Stomach (tissue), 8 donors: ENCODE measurements at regions not wholly inside any gene's neighbourhood (a gene's known extent, or its start where the extent isn't known, plus 50 kb on each side); places are given as distances from the start of the nearest gene placed in this dataset.

ENCODE experiments used
- DNase-seq, 2 donors: peaks; one replicate each; pipeline versions ENCODE4 v3.0.0 to v3.0.0-alpha.2; 2013 to 2019
- H3K27ac ChIP-seq, 5 donors: fragments of 200-600 bp in 4 of 5; sonication (generic) in 4 of 5; one replicate each; pipeline ENCODE4 v1.5.1; 2013 to 2019; ENCODE audit warnings: mild to moderate bottlenecking in 1 of 5, moderate library complexity in 1 of 5
- H3K27me3 ChIP-seq, 3 donors: fragments of 200-600 bp; sonication (generic); one replicate each; pipeline ENCODE4 v1.5.1; 2017 to 2019; ENCODE audit warnings: mixed run types in 1 of 3
- H3K36me3 ChIP-seq, 4 donors: fragments of 200-600 bp; sonication (generic); 1 replicate in 3 of 4; 2 replicates in 1 of 4; pipeline ENCODE4 v1.5.1; 2016 to 2019
- H3K4me1 ChIP-seq, 4 donors: fragments of 200-600 bp; sonication (generic); one replicate each; pipeline ENCODE4 v1.5.1; 2016 to 2019
- H3K4me3 ChIP-seq, 4 donors: fragments of 200-600 bp; sonication (generic) in 3 of 4; one replicate each; pipeline ENCODE4 v1.5.1; 2016 to 2019; ENCODE audit warnings: mild to moderate bottlenecking in 1 of 4
- H3K9me3 ChIP-seq, 4 donors: fragments of 200-600 bp; sonication (generic); one replicate each; pipeline ENCODE4 v1.5.1; 2016 to 2019
- CTCF ChIP-seq, 7 experiments: fragments of 450-650 bp in 4 of 7; fragments of 200-600 bp in 3 of 7; sonication (generic) in 3 of 7; IDR thresholded peaks; one replicate each; pipeline ENCODE4 v1.5.1; 2016 to 2019; ENCODE audit warnings: antibody characterized with exemption in 7 of 7, control low read depth in 2 of 7, mild to moderate bottlenecking in 1 of 7
- EP300 ChIP-seq: sonication (generic); formaldehyde crosslinking; IDR thresholded peaks from one replicate; pipeline ENCODE4 v1.6.1; 2017; ENCODE audit warnings: antibody characterized with exemption
- POLR2A ChIP-seq, 4 donors: fragments of 450-650 bp; IDR thresholded peaks; one replicate each; pipeline ENCODE4 v1.6.1; 2016; ENCODE audit warnings: antibody characterized with exemption in 4 of 4, control low read depth in 2 of 4, mild to moderate bottlenecking in 1 of 4, moderate library complexity in 1 of 4
- POLR2AphosphoS5 ChIP-seq, 3 donors: sonication (generic); formaldehyde crosslinking; IDR thresholded peaks; one replicate each; pipeline ENCODE4 v1.6.1; 2016; ENCODE audit warnings: antibody characterized with exemption in 3 of 3
- WGBS, 5 donors: extraction: QIAGEN DNeasy Blood & Tissue Kit in 3 of 5; methylation state at CpG; one replicate each; pipeline versions ENCODE4 v1.1.5 to v1.1.7; 2013 to 2018; 5-methylcytosine and 5-hydroxymethylcytosine counted together
- intact Hi-C: fragments of 100-400 bp; cut with DNase I; formaldehyde crosslinking; loops from one replicate; pipeline ENCODE4 v1.15.1; 2023; ENCODE audit warnings: low total_unique reads
- donor health status: healthy with polysubstance abuse.
- donor health status: Bipolar disorder and iron deficiency.
- donor health status: healthy.

- no peak overlapping the region for H3K4me3 ChIP-seq
- no peaks in the 10 kb centered on the region for H3K27me3 ChIP-seq
- no peaks in the 10 kb centered on the region for H3K36me3 ChIP-seq
- H3K9me3 ChIP-seq, result peaks cover 0 to 5% (median 0%) of the 10 kb centered on the region in 4 donors
- H3K27ac ChIP-seq, result no peak overlapping the region
- WGBS, 5 donors, result 47 to 66% (median 51%) methylated on average over 6 of the region's 6 CpGs
- DNase-seq, result no peak
- no peak for TF ChIP-seq POLR2A (IDR thresholded peaks at IDR 0.05)
- TF ChIP-seq CTCF (IDR thresholded peaks at IDR 0.05), result no peak
- TF ChIP-seq POLR2AphosphoS5 (IDR thresholded peaks at IDR 0.05), result no peak
- intact Hi-C loops, result no loop called here
- H3K4me1 ChIP-seq, result no peaks in the 10 kb centered on the region
Measured at GRCh38 chr5:163595932-163596607, 90.7 kb downstream of the MAT2B start.

DNA sequence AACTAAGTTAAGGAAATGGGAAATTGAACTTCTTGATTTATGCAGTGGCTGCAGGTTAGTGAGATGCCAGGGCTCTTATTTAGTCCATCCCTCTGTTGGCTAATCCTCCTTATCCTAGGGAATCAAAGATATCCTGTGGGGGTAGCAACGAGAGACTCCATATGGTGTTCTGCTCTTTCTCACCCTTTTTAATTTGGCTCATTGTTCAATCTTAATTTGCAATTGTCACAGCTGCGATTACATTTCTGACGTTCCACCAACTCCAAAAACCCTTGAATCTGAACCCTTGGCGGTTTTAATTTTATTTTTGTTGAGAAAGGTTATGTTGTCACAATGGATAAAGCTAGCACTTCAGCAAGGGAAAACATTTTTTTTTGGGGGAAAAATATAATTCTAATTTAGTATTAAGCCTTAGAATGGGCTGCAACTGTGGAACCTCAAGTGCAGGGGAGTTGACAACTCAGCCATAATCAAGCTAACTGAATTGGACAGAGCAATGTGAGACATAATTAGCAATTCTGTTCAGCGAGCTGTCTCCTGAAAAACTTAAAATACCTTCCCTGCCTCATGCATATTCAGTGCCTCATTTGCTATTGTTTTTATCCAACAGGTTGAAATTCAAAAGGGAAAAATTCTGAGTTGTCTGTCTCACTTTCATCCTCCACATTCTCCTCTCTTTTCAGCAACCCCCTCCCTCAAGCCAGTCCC lies 91.3 kb downstream of the MAT2B start:
- Histone ChIP-seq H3K9me3 (peaks cover 0 to 5% (median 0%) of the 10 kb centered on the region in 4 donors), H3K27ac (no peak overlapping the region), H3K4me1 (no peaks in the 10 kb centered on the region), H3K4me3 (no peak overlapping the region), H3K36me3 (no peaks in the 10 kb centered on the region), H3K27me3 (no peaks in the 10 kb centered on the region)
- 55 to 72% (median 68%) methylated on average over 5 of the region's 5 CpGs for WGBS, 5 donors
- no peak for TF ChIP-seq CTCF (IDR thresholded peaks at IDR 0.05)
- TF ChIP-seq EP300, result no peak
- no peak for TF ChIP-seq POLR2AphosphoS5 (IDR thresholded peaks at IDR 0.05)
- no peak for TF ChIP-seq POLR2A (IDR thresholded peaks at IDR 0.05)
- DNase-seq, result no peak
- intact Hi-C loops, result no loop called here

DNA sequence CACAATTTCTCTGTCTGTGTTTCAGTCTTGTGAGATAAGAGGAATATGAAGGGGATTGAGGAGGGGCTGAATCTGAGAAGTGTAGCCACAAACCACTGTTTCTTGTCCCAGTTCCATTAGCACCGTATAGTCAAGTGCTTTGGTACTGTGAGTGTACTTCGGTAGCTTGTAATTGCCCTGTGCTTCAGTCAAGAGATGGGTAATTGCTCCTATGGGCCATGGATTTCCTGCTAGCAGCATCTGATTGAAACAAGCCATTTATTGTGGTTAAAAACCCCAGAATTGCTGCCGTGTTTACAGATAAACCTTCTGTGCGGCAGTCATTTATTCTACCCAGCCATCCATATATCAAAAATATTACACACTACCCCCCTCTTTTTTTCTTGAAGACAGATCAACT lies 98.6 kb downstream of the MAT2B start:
- Histone ChIP-seq H3K9me3 (no peaks in the 10 kb centered on the region), H3K27me3 (no peaks in the 10 kb centered on the region), H3K27ac (no peak overlapping the region), H3K4me1 (no peaks in the 10 kb centered on the region), H3K4me3 (no peak overlapping the region), H3K36me3 (no peaks in the 10 kb centered on the region)
- no peak for DNase-seq
- WGBS, 5 donors, result 63 to 75% (median 72%) methylated on average over 4 of the region's 4 CpGs
- TF ChIP-seq CTCF (IDR thresholded peaks at IDR 0.05) (no peak), EP300 (no peak), POLR2AphosphoS5 (IDR thresholded peaks at IDR 0.05) (no peak), POLR2A (IDR thresholded peaks at IDR 0.05) (no peak)
- intact Hi-C loops, result no loop called here

- Histone ChIP-seq H3K36me3 (no peaks in the 10 kb centered on the region), H3K9me3 (no peaks in the 10 kb centered on the region), H3K27me3 (no peaks in the 10 kb centered on the region), H3K4me1 (no peaks in the 10 kb centered on the region), H3K4me3 (no peak overlapping the region), H3K27ac (no peak overlapping the region)
- no peak for DNase-seq
- intact Hi-C loops, result no loop called here
- TF ChIP-seq EP300, result no peak
- TF ChIP-seq CTCF (IDR thresholded peaks at IDR 0.05), result no peak
- TF ChIP-seq POLR2AphosphoS5 (IDR thresholded peaks at IDR 0.05), result no peak
- TF ChIP-seq POLR2A (IDR thresholded peaks at IDR 0.05), result no peak
- 87 to 93% (median 90%) methylated on average over 4 of the region's 4 CpGs for WGBS, 5 donors
Measured at GRCh38 chr5:163607256-163607655, 101.8 kb downstream of the MAT2B start.
